DND-41 (cell line): ENCODE measurements at regions not wholly inside any gene's neighbourhood (a gene's known extent, or its start where the extent isn't known, plus 50 kb on each side); places are given as distances from the start of the nearest gene placed in this dataset.

Source experiments
- CTCF ChIP-seq: IDR thresholded peaks from 2 replicates; pipeline ENCODE4 v1.5.1; 2012; ENCODE audit warnings: borderline replicate concordance, low read length, moderate library complexity, mild to moderate bottlenecking; ENCODE audit not compliant: poor library complexity, severe bottlenecking; ENCODE audit errors: extremely low read depth
- EZH2 ChIP-seq: IDR thresholded peaks from 3 replicates; pipeline ENCODE4 v1.6.1; 2012; ENCODE audit warnings: borderline replicate concordance, low read depth, mild to moderate bottlenecking, moderate library complexity, low read length, inconsistent platforms; ENCODE audit not compliant: severe bottlenecking

- TF ChIP-seq CTCF = no peak
- no peak for TF ChIP-seq EZH2
Observed at GRCh38 chr20:57095426-57095825, 171.0 kb downstream of the BMP7 start.
